ENCODE measurements at regions not wholly inside any gene's neighbourhood (a gene's known extent, or its start where the extent isn't known, plus 50 kb on each side); places are given as distances from the start of the nearest gene placed in this dataset.
"Not testable (repeated sequence)": the region's sequence is repeated elsewhere in the genome, so short reads cannot be mapped to it uniquely, and the experiment has no call there.

DNA sequence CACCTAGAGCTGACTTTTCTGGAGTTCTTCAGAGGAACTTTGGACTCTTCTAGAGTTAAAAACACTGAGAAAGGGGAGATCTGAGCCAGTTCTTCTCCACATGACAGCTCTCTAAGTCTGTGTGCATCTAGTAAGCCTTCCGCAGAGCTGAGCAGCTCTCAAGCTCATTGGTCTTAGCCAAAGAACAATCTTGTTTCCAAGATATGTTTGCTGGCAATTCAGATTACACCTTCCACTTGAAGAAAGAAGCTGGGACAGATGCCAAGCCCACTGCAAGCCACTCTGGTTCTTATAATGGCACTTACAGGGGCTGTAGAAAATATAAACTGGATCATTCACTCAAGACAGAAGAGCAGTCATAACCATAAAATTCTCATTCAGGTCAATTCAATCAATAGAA lies 134.1 kb upstream of the TOX3 start:
- Mint-ChIP-seq H3K9me3 (peaks cover 7% of the 10 kb centered on the region), H3K27ac (no peak overlapping the region), H3K4me3 (no peak overlapping the region), H3K27me3 (ENCODE audit: low read depth) (no peaks in the 10 kb centered on the region), H3K4me1 (no peaks in the 10 kb centered on the region), H3K36me3 (ENCODE audit: low read depth) (no peaks in the 10 kb centered on the region)
- TF ChIP-seq, protein P1, sequence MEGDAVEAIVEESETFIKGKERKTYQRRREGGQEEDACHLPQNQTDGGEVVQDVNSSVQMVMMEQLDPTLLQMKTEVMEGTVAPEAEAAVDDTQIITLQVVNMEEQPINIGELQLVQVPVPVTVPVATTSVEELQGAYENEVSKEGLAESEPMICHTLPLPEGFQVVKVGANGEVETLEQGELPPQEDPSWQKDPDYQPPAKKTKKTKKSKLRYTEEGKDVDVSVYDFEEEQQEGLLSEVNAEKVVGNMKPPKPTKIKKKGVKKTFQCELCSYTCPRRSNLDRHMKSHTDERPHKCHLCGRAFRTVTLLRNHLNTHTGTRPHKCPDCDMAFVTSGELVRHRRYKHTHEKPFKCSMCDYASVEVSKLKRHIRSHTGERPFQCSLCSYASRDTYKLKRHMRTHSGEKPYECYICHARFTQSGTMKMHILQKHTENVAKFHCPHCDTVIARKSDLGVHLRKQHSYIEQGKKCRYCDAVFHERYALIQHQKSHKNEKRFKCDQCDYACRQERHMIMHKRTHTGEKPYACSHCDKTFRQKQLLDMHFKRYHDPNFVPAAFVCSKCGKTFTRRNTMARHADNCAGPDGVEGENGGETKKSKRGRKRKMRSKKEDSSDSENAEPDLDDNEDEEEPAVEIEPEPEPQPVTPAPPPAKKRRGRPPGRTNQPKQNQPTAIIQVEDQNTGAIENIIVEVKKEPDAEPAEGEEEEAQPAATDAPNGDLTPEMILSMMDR (IDR thresholded peaks at IDR 0.05; ENCODE audit: unreplicated experiment in 3 of 3), result no peak

DNA sequence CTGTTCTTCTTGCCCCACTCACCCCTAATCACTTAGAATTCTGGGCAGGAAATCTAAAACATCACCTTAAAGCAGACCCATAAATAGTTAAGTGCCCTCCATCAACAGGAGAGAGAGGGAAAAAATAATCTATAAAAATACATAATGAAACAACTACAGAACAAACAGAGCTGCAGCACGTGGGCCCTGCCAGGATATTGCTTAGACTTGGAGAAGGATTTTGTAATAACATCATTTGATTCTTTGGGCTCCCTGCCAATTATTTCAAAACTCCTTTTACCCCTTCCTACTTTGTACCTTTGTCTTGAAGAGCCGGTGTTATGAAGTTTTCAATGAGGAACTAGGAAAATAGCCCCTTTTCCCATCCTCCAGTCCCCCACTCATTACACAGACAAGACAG lies 130.6 kb upstream of the TOX3 start:
- Mint-ChIP-seq H3K27ac (no peak overlapping the region), H3K4me3 (no peak overlapping the region), H3K9me3 (no peaks in the 10 kb centered on the region), H3K36me3 (ENCODE audit: low read depth) (no peaks in the 10 kb centered on the region), H3K4me1 (no peaks in the 10 kb centered on the region), H3K27me3 (ENCODE audit: low read depth) (no peaks in the 10 kb centered on the region)
- TF ChIP-seq, protein P1 (IDR thresholded peaks at IDR 0.05; ENCODE audit: unreplicated experiment in 3 of 3), result no peak

DNA sequence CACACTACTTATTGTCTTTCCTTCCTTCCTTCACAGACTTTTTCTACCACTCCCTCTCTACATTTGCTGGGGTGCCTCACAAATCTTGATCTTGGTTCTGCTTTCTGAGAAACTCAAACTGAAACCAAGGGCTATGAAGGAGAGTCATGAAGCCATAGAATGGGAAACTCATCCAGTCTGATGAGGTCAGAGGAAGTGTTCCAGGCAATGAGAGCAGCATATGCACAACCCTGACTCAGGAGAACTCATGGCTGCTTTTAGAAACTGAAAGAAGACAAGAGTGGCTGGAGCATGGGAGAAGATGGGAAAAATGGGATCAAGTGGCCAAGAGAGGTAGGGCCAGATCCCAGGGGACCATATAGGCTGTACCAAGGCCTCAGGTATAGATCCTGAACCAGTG lies 130.0 kb upstream of the TOX3 start:
- Mint-ChIP-seq H3K36me3 (ENCODE audit: low read depth) (no peaks in the 10 kb centered on the region), H3K27me3 (ENCODE audit: low read depth) (no peaks in the 10 kb centered on the region), H3K4me3 (no peak overlapping the region), H3K4me1 (no peaks in the 10 kb centered on the region), H3K9me3 (no peaks in the 10 kb centered on the region), H3K27ac (no peak overlapping the region)
- TF ChIP-seq, protein P1 (IDR thresholded peaks at IDR 0.05; ENCODE audit: unreplicated experiment in 3 of 3), result no peak

DNA sequence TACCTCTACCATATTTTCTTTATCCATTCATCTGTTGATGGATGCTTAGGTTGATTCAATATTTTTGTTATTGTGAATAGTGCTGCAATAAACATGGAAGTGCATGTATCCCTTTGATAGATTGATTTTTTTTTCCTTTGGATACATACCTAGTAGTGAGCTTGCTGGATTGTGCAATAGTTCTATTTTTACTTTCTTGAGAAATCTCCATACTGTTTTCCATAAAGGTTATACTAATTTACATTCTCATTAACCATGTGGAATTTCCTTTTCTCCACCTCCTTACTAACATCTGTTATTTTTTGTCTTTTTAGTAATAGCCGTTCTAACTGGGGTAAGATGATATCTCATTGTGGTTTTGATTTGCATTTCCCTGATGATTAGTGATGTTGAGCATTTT lies 124.6 kb upstream of the TOX3 start:
- no peak overlapping the region for H3K27ac Mint-ChIP-seq
- no peaks in the 10 kb centered on the region for H3K4me1 Mint-ChIP-seq
- no peaks in the 10 kb centered on the region for H3K9me3 Mint-ChIP-seq
- H3K4me3 Mint-ChIP-seq, result no peak overlapping the region
- no peaks in the 10 kb centered on the region for H3K27me3 Mint-ChIP-seq (ENCODE audit: low read depth)
- TF ChIP-seq, protein P1 (IDR thresholded peaks at IDR 0.05; ENCODE audit: unreplicated experiment in 3 of 3), result no peak
- H3K36me3 Mint-ChIP-seq (ENCODE audit: low read depth), result no peaks in the 10 kb centered on the region

DNA sequence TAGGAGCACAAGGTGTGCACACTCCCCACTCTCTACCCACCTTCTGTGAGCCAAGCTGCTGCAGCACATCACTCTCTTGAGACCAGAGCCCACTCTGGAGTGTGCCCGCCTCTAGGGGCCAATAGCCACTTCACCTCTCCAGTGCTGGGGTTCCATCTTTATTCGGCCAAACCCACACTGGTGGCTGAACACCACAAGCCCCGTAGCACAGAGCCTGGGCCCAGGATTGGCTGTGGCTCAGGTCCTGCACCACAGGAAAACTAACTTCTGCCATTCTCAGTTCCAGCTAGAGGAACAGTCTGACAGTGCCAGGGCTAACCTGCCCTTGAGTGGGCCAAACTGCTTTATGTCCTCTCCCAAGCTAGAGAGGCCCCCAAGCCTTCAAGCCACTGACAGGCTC lies 111.0 kb upstream of the TOX3 start:
- TF ChIP-seq, protein P1 (IDR thresholded peaks at IDR 0.05; ENCODE audit: unreplicated experiment in 3 of 3), result no peak
- no peak overlapping the region for H3K4me3 Mint-ChIP-seq
- H3K27ac Mint-ChIP-seq, result no peak overlapping the region
- peaks cover 23% of the 10 kb centered on the region for H3K9me3 Mint-ChIP-seq
- no peaks in the 10 kb centered on the region for H3K36me3 Mint-ChIP-seq (ENCODE audit: low read depth)
- H3K27me3 Mint-ChIP-seq (ENCODE audit: low read depth), result peaks cover 10% of the 10 kb centered on the region
- H3K4me1 Mint-ChIP-seq, result no peaks in the 10 kb centered on the region

DNA sequence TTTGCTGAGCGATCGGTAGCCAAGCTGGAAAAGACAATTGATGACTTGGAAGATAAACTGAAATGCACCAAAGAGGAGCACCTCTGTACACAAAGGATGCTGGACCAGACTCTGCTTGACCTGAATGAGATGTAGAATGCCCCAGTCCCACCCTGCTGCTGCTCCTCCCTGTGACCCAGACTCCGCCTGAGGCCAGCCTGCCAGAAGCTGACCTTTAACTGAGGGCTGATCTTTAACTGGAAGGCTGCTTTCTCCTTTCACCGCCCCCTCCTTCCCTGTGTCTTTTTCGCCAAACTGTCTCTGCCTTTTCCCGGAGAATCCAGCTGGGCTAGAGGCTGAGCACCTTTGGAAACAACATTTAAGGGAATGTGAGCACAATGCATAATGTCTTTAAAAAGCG lies 109.0 kb upstream of the TOX3 start:
- not testable (repeated sequence) for H3K4me3 Mint-ChIP-seq; H3K4me1 Mint-ChIP-seq; H3K27ac Mint-ChIP-seq; H3K36me3 Mint-ChIP-seq (ENCODE audit: low read depth); H3K27me3 Mint-ChIP-seq (ENCODE audit: low read depth)
- peaks cover 14% of the 10 kb centered on the region for H3K9me3 Mint-ChIP-seq

DNA sequence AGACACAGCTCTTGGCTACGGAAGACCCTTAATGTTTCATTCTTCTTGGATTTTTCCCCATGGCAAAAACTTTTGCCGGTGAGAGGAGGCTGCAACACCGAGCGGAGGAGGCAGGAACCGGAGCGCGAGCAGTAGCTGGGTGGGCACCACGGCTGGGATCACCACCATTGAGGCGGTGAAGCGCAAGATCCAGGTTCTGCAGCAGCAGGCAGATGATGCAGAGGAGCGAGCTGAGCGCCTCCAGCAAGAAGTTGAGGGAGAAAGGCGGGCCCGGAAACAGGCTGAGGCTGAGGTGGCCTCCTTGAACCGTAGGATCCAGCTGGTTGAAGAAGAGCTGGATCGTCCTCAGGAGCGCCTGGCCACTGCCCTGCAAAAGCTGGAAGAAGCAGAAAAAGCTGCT lies 108.2 kb upstream of the TOX3 start:
- not testable (repeated sequence) for H3K4me3 Mint-ChIP-seq

More for the DNA sequence above, 108.2 kb upstream of the TOX3 start:
- not testable (repeated sequence) for H3K27ac Mint-ChIP-seq; H3K9me3 Mint-ChIP-seq; H3K27me3 Mint-ChIP-seq (ENCODE audit: low read depth); H3K4me1 Mint-ChIP-seq; H3K36me3 Mint-ChIP-seq (ENCODE audit: low read depth)

All from nephron (organoid).